Lung (tissue), 11 donors: ENCODE measurements at regions not wholly inside any gene's neighbourhood (a gene's known extent, or its start where the extent isn't known, plus 50 kb on each side); places are given as distances from the start of the nearest gene placed in this dataset.

Experiments
- ATAC-seq: fragments of 200-7000 bp; cut with Tn5 transposase; one replicate; pipeline ENCODE4 v1.9.1; 2020; ENCODE audit warnings: moderate number of reproducible peaks; ENCODE audit not compliant: insufficient read depth, low FRiP score
- DNase-seq, 3 donors: peaks; one replicate each; pipeline ENCODE4 v3.0.0-alpha.2; 2013 to 2017
- H3K27ac ChIP-seq, 2 donors: one replicate each; pipeline ENCODE4 v1.5.1; 2013; ENCODE audit warnings: mild to moderate bottlenecking in 2 of 2, moderate library complexity in 2 of 2, control low read depth in 1 of 2, inconsistent platforms in 1 of 2, low read depth in 1 of 2, low read length in 1 of 2
- H3K27me3 ChIP-seq, 3 donors: one replicate each; pipeline ENCODE4 v1.5.1; 2013; ENCODE audit warnings: low read length in 2 of 3; ENCODE audit not compliant: control insufficient read depth in 3 of 3, insufficient read depth in 3 of 3
- H3K36me3 ChIP-seq, 4 donors: one replicate each; pipeline ENCODE4 v1.5.1; 2013; ENCODE audit warnings: low read length in 4 of 4, mild to moderate bottlenecking in 1 of 4, moderate library complexity in 1 of 4; ENCODE audit not compliant: control insufficient read depth in 4 of 4, insufficient read depth in 4 of 4
- H3K4me1 ChIP-seq, 5 donors: one replicate each; pipeline ENCODE4 v1.5.1; 2013; ENCODE audit warnings: low read length in 5 of 5, mild to moderate bottlenecking in 2 of 5, moderate library complexity in 1 of 5; ENCODE audit not compliant: control insufficient read depth in 5 of 5, insufficient read depth in 5 of 5
- H3K4me3 ChIP-seq: one replicate; pipeline ENCODE4 v1.5.1; 2013; ENCODE audit warnings: mild to moderate bottlenecking, control low read depth, moderate library complexity
- H3K9ac ChIP-seq, 2 donors: one replicate each; pipeline ENCODE4 v1.5.1; 2013; ENCODE audit warnings: low read length in 2 of 2, control low read depth in 1 of 2; ENCODE audit not compliant: insufficient read depth in 1 of 2
- H3K9me3 ChIP-seq, 4 donors: one replicate each; pipeline ENCODE4 v1.5.1; 2013; ENCODE audit warnings: low read length in 3 of 4, mild to moderate bottlenecking in 1 of 4, moderate library complexity in 1 of 4; ENCODE audit not compliant: control insufficient read depth in 4 of 4, insufficient read depth in 3 of 4
- WGBS, 2 donors: extraction: QIAGEN DNeasy Blood & Tissue Kit; methylation state at CpG; one replicate each; pipeline ENCODE4 v1.1.7; 2013; 5-methylcytosine and 5-hydroxymethylcytosine counted together
- TF ChIP-seq, protein P1 (sequence below): IDR thresholded peaks from 2 replicates; pipeline ENCODE4 v1.5.1; 2012; ENCODE audit warnings: mild to moderate bottlenecking; ENCODE audit errors: control extremely low read depth, extremely low read depth
- donor health status: control.
- donor health status: control.
- donor health status: Bipolar disorder and iron deficiency.
- donor health status: healthy.
- donor health status: DM: yes; HTN: yes; CAD: no.

GRCh38 chr13:44739539-44739938 lies 163.4 kb upstream of the TSC22D1 start:
- no peaks in the 10 kb centered on the region for H3K36me3 ChIP-seq
- H3K4me1 ChIP-seq, result no peaks in the 10 kb centered on the region
- no peaks in the 10 kb centered on the region for H3K27me3 ChIP-seq
- DNase-seq, result no peak
- no peak for ATAC-seq
- no peak overlapping the region for H3K4me3 ChIP-seq
- no peaks in the 10 kb centered on the region for H3K9me3 ChIP-seq
- 65 to 69% methylated on average over 7 of the region's 7 CpGs for WGBS, 2 donors
- H3K9ac ChIP-seq, result no peak overlapping the region
- TF ChIP-seq, protein P1, sequence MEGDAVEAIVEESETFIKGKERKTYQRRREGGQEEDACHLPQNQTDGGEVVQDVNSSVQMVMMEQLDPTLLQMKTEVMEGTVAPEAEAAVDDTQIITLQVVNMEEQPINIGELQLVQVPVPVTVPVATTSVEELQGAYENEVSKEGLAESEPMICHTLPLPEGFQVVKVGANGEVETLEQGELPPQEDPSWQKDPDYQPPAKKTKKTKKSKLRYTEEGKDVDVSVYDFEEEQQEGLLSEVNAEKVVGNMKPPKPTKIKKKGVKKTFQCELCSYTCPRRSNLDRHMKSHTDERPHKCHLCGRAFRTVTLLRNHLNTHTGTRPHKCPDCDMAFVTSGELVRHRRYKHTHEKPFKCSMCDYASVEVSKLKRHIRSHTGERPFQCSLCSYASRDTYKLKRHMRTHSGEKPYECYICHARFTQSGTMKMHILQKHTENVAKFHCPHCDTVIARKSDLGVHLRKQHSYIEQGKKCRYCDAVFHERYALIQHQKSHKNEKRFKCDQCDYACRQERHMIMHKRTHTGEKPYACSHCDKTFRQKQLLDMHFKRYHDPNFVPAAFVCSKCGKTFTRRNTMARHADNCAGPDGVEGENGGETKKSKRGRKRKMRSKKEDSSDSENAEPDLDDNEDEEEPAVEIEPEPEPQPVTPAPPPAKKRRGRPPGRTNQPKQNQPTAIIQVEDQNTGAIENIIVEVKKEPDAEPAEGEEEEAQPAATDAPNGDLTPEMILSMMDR, result no peak
- no peak overlapping the region for H3K27ac ChIP-seq

DNA sequence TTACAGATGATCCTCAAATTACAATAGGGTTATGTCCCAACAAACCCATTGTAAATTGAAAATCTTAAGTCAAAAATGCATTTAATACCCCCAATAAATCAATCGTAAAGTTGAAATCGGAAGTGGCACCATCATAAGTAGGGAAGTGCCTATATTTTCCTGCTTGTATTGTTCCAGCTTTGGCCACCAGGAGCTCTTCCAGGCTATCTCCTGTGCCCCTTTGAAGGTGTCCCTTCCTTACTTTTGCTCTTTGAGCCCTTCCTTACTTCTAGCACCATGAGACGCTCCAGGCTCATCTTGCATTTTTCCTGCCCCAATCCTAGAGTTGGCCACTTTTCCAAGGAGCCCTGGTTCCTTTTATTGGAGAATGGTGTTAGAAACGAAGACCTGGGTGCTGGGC lies 163.0 kb upstream of the TSC22D1 start:
- TF ChIP-seq, protein P1, result no peak
- no peak overlapping the region for H3K4me3 ChIP-seq
- WGBS, 2 donors, result 71 to 74% methylated on average over 4 of the region's 4 CpGs
- H3K9ac ChIP-seq, result no peak overlapping the region
- no peak for DNase-seq
- H3K36me3 ChIP-seq, result no peaks in the 10 kb centered on the region
- no peaks in the 10 kb centered on the region for H3K9me3 ChIP-seq
- H3K27ac ChIP-seq, result no peak overlapping the region
- no peaks in the 10 kb centered on the region for H3K27me3 ChIP-seq
- no peak for ATAC-seq
- no peaks in the 10 kb centered on the region for H3K4me1 ChIP-seq

DNA sequence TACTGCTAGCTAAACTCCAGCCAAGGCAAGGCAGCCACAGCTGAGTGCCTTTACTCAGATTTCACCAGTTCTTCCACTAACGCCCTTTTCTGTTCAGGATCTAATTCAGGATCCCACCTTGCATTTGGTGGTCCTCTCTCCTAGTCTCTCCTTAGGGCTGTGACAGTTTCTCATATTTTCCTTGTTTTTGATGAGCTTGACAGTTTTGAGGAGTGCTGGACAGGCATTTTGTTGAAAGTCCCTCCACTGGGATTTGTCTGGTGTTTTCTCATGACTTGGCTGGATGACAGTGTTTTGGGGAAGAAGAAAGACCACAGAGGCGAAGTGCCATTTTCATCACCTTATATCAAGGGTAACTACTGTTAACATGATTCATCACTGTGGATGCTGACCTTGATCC lies 162.3 kb upstream of the TSC22D1 start:
- ATAC-seq, result no peak
- no peak overlapping the region for H3K4me3 ChIP-seq
- H3K27me3 ChIP-seq, result no peaks in the 10 kb centered on the region
- TF ChIP-seq, protein P1, result no peak
- WGBS, 2 donors, result 90 to 94% methylated on average over 2 of the region's 2 CpGs
- H3K36me3 ChIP-seq, result no peaks in the 10 kb centered on the region
- H3K4me1 ChIP-seq, result no peaks in the 10 kb centered on the region
- no peak overlapping the region for H3K9ac ChIP-seq
- DNase-seq, result no peak
- H3K27ac ChIP-seq, result no peak overlapping the region
- H3K9me3 ChIP-seq, result no peaks in the 10 kb centered on the region

- no peak for ATAC-seq
- DNase-seq, result no peak
- Histone ChIP-seq H3K9ac (no peak overlapping the region), H3K4me3 (no peak overlapping the region), H3K36me3 (no peaks in the 10 kb centered on the region), H3K27me3 (no peaks in the 10 kb centered on the region), H3K27ac (no peak overlapping the region), H3K4me1 (peaks cover 0 to 2% (median 0%) of the 10 kb centered on the region in 5 donors), H3K9me3 (peaks cover 0 to 2% (median 0%) of the 10 kb centered on the region in 4 donors)
- TF ChIP-seq, protein P1, result no peak
- 74 to 93% methylated on average over 4 of the region's 4 CpGs for WGBS, 2 donors
These were observed 159.7 kb upstream of the TSC22D1 start for GRCh38 chr13:44735806-44736205.
